NB4 (cell line): ENCODE measurements at regions not wholly inside any gene's neighbourhood (a gene's known extent, or its start where the extent isn't known, plus 50 kb on each side); places are given as distances from the start of the nearest gene placed in this dataset.
A peak's percentile ranks its signal among the peaks of the same experiment; 100 is the strongest.

Experiments
- MYC ChIP-seq: IDR thresholded peaks from 2 replicates; pipeline ENCODE4 v1.6.1; 2011; ENCODE audit warnings: low read depth, low read length
- POLR2A ChIP-seq: IDR thresholded peaks from 2 replicates; pipeline ENCODE4 v1.6.1; 2011; ENCODE audit warnings: mild to moderate bottlenecking; ENCODE audit not compliant: insufficient read length; ENCODE audit errors: extremely low read depth
- TF ChIP-seq, protein P1 (sequence below): IDR thresholded peaks from one replicate; pipeline ENCODE4 v1.5.1; 2012; ENCODE audit warnings: low read depth, low read length

DNA sequence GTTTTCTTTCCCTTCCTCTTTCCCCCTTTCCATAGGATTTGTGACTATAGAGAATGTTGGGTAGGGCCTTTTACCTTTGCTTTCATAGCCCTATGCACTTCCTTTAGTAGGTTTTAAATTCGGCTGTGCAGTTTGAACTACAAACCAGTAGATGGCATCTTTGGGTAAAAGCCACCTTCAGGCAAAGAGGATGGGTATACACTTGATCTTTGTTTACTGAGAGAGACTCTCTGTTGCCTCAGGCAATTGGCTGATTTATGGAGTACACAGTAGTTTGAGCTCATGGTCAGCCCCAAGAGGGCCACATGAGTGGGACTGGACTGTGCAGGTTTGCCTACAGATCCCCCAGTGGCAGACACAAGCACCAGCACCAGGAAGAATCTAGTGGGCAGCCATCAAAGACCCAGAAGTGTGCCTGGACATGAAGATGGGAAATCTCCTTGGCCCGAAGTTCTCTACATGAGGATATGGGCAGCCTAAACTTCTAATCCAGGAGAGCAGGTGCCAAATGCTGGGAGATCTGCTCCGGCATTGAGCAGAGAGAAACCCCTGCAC, 1304.3 kb upstream of the DDX18 start:
- TF ChIP-seq POLR2A (no peak), MYC (no peak)
- TF ChIP-seq, protein P1, sequence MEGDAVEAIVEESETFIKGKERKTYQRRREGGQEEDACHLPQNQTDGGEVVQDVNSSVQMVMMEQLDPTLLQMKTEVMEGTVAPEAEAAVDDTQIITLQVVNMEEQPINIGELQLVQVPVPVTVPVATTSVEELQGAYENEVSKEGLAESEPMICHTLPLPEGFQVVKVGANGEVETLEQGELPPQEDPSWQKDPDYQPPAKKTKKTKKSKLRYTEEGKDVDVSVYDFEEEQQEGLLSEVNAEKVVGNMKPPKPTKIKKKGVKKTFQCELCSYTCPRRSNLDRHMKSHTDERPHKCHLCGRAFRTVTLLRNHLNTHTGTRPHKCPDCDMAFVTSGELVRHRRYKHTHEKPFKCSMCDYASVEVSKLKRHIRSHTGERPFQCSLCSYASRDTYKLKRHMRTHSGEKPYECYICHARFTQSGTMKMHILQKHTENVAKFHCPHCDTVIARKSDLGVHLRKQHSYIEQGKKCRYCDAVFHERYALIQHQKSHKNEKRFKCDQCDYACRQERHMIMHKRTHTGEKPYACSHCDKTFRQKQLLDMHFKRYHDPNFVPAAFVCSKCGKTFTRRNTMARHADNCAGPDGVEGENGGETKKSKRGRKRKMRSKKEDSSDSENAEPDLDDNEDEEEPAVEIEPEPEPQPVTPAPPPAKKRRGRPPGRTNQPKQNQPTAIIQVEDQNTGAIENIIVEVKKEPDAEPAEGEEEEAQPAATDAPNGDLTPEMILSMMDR = peak; percentile 61
